ENCODE measurements at regions not wholly inside any gene's neighbourhood (a gene's known extent, or its start where the extent isn't known, plus 50 kb on each side); places are given as distances from the start of the nearest gene placed in this dataset.
"Not testable (repeated sequence)": the region's sequence is repeated elsewhere in the genome, so short reads cannot be mapped to it uniquely, and the experiment has no call there.

DNA sequence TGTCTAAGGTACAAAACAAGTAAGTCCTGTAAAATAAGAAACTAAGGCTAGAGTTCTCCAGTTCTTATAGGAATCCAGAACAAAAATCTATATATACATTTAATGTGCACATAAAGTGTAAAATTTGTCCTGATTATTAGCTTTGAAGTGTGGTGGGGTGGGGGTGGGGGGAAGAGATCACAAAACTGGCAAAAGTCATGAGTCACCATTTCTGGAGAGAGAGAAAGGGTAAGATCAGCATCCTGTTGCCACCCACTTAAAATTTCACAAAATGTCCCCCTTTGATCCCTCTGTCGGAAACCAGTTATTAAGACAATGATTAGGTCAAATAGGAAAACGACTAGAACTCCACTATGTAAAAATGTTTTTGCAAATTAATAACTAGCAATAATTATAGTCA lies 482.0 kb upstream of the POU3F2 start:
- no peak for DNase-seq

DNA sequence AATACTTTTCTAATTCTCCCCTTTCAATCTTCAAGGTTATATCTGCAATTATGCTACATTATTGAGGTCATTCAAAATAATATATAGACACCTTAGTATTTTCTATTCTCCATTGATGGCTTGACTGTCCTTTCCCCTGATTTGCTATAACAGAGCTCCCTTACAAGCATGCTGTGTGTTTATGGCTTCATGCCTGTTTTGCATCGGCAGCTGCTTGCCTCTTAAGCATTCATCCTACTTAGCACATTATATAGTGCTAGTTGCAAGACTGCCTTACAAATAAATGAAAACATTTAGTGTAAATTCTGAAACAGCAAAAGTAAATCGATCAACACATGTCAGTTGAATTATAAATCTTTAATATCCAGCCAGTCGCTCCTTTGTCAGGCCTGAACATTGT lies 476.2 kb upstream of the POU3F2 start:
- no peak for DNase-seq

- DNase-seq, result no peak
These were observed 468.0 kb upstream of the POU3F2 start for GRCh38 chr6:98366371-98366770.

DNA sequence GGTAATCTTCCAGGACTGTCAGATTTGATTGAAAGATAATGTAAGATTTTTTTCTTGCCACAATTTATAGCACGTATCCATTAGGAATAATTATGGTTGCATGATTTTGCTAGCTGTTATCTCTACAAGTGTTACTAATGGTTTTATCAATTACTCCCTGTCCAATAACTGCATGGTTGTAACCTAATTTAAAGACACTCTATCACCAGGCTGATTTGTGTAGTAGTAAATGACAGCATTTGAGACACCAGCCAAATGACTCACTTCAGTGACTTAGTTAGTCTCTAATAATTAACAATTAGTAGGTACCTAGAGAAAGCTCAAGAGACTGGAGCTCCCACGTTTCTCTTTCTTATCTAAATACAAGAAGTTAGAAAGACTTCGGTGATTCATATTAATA lies 453.8 kb upstream of the POU3F2 start:
- no peak for DNase-seq

DNA sequence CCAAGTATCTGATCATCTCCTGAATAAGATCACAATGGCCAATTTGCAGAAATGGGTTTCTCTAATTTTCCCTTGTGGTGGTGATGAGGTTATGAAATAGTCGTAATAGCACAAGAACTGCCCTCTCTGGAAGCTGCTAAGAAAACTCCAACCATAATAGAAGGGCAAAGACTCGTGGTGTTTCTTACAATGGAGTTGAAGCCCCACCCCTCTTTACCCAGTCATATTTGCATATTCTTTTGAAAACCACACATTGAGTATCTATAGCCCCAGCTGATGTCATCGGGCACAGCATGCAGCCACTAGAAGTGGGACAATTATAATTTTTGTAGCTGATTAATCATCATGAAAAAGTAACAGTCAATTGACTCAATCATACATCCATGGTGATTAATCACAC lies 452.1 kb upstream of the POU3F2 start:
- DNase-seq, result no peak

GRCh38 chr6:98384334-98384733 lies 450.0 kb upstream of the POU3F2 start:
- no peak for DNase-seq

- no peak for DNase-seq
These were observed 449.6 kb upstream of the POU3F2 start for GRCh38 chr6:98384801-98385200.

DNA sequence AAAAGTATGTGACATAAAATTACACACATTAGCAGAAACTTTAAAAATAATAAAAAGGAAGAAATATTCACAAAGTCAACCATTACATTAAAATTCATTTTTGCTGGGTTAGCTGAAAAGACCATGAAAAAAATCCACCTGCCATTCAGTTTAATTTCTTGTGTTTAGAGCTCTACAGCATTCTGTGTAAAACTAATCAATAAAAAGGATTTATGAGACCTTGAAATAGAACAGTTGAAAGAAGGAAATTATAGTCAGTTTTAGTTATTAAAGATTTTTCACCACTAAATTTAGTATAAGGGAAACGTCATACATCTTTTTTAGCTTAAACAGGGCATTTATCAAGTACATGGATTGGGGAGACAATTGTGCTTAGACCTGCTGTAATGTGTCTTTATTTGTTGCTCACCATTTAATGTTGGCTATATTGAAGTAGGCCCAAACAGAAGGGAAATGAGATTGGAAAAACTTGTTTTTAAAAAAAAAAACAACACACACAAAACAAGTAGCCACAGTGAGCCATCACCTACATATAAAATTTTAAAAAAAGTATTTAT lies 438.7 kb upstream of the POU3F2 start:
- no peak for DNase-seq

GRCh38 chr6:98416027-98416426 lies 418.3 kb upstream of the POU3F2 start:
- DNase-seq, result no peak

DNA sequence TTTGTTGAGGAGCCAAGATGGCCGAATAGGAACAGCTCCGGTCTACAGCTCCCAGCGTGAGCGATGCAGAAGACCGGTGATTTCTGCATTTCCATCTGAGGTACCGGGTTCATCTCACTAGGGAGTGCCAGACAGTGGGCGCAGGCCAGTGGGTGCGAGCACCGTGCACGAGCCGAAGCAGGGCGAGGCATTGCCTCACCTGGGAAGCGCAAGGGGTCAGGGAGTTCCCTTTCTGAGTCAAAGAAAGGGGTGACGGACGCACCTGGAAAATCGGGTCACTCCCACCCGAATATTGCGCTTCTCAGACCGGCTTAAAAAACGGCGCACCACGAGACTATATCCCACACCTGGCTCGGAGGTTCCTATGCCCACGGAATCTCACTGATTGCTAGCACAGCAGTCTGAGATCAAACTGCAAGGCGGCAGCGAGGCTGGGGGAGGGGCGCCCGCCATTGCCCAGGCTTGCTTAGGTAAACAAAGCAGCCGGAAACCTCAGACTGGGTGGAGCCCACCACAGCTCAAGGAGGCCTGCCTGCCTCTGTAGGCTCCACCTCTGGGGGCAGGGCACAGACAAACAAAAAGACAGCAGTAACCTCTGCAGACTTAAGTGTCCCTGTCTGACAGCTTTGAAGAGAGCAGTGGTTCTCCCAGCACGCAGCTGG lies 417.7 kb upstream of the POU3F2 start:
- DNase-seq, result not testable (repeated sequence)

GRCh38 chr6:98433325-98434056 lies 400.9 kb upstream of the POU3F2 start:
- DNase-seq, result no peak

DNA sequence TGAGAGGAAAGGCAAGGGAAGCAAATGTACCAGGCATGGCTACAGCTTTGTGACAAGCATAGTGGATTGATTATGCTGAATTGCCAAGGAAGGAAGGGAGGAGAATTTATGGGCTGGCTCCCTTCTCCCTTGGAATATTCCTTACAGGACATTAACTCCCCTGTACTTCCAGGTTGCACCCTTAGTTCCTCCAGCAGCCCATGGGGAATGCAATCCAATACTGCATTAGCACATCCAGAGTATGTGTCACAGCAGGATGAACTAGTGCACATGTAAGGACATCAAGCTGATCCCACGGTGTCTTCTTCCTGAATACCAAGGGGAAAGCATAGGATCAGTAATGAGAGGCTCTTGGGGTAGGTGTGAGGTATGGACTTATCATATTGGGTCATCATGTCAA lies 390.7 kb upstream of the POU3F2 start:
- DNase-seq, result no peak

- no peak for DNase-seq
These were observed 381.7 kb upstream of the POU3F2 start for GRCh38 chr6:98452685-98453084.

GRCh38 chr6:98454809-98455322 lies 379.5 kb upstream of the POU3F2 start:
- DNase-seq, result no peak

DNA sequence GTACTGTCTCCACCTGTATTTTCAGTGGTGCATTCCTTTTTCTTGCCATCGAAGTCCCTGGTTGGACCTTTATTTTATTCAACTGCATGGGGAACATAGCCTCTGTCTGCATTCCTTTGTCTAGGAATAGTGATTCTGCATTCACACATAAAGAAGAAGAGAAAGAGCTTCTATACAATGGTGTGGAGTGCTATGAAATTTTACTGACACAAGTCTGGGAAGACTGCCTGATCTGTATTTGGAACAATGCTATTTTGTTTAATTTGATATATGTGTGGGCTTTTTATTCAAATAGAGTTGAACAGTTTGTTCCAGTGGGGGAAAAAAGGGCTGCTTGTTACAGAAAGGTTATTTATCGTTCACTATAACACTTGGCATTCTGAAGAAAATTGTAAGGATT lies 375.7 kb upstream of the POU3F2 start:
- DNase-seq, result no peak

GRCh38 chr6:98463038-98464000 lies 371.1 kb upstream of the POU3F2 start:
- DNase-seq, result no peak

DNA sequence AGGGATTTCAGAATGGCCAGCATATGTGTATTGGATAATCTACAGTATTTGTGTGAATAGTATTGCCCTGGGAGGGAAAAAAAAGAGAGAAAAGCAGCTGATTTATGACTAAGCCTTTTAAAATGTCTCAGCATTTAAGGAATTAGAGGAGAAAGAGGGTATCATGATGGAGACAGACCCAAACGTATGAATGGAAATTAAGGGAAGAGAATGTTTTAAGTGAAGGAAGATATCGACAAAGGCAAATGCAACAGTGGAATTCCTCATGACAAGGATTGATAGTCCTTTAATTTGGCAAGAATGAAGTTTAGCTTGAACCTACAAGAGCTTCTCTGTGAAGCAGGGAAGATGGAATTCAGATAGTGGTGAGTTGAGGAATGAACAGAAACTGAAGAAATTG lies 367.3 kb upstream of the POU3F2 start:
- no peak for DNase-seq

GRCh38 chr6:98467902-98468301 lies 366.5 kb upstream of the POU3F2 start:
- DNase-seq, result no peak

GRCh38 chr6:98469141-98469540 lies 365.2 kb upstream of the POU3F2 start:
- DNase-seq, result no peak

- DNase-seq, result no peak
These were observed 363.6 kb upstream of the POU3F2 start for GRCh38 chr6:98470821-98471220.

DNA sequence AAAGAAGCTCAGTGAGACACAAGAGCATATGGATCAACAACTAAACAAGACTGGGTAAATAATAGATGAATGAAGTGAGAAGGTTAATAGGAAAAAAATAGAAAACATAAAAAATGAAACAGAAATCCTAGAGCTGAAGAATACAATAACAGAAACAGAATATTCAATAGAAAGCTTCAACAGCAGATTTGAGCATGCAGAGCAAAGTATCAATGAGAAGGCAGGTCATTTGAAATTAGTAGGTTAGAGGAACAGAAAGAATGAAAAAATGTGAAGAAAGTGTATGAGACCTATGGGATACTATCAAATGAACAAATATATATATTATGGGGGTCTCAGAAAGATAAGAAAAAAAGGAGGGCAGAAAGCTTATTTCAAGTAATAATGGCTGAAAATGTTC lies 362.9 kb upstream of the POU3F2 start:
- no peak for DNase-seq

- no peak for DNase-seq
These were observed 357.1 kb upstream of the POU3F2 start for GRCh38 chr6:98477231-98477630.

- no peak for DNase-seq
These were observed 349.7 kb upstream of the POU3F2 start for GRCh38 chr6:98484696-98485095.
